Sciatic nerve (tissue), 2 donors: ENCODE measurements at regions not wholly inside any gene's neighbourhood (a gene's known extent, or its start where the extent isn't known, plus 50 kb on each side); places are given as distances from the start of the nearest gene placed in this dataset.
A peak's percentile ranks its signal among the peaks of the same experiment; 100 is the strongest.

Experiments
- ATAC-seq: fragments of 200-7000 bp; cut with Tn5 transposase; one replicate; pipeline ENCODE4 v1.9.1; 2020; ENCODE audit warnings: mild to moderate bottlenecking, moderate library complexity
- DNase-seq: peaks from one replicate; pipeline ENCODE4 v3.0.0-alpha.2; 2020; ENCODE audit warnings: low spot score
- intact Hi-C: fragments of 100-400 bp; cut with DNase I; formaldehyde crosslinking; loops from one replicate; pipeline ENCODE4 v1.14.2; 2022
- donor health status: DM: no; HTN: no; CAD: no.
- donor health status: DM: no; HTN: no; CAD: no.

GRCh38 chr12:108462686-108463085 is 52.4 kb upstream of the FICD start:
- ATAC-seq = no peak
- intact Hi-C loops = no loop called here
- DNase-seq = no peak

- ATAC-seq = no peak
- intact Hi-C loops = no loop called here
Measured at GRCh38 chr12:108461058-108461660, 53.9 kb upstream of the FICD start.

GRCh38 chr12:108459149-108459548 is 55.9 kb upstream of the FICD start:
- ATAC-seq (no peak), DNase-seq (no peak)
- intact Hi-C loops = no loop called here

More at GRCh38 chr12:108461058-108461660, 53.9 kb upstream of the FICD start:
- no peak for DNase-seq

- DNase-seq (no peak), ATAC-seq (no peak)
- intact Hi-C loops = no loop called here
Measured at GRCh38 chr12:108457734-108458361, 57.2 kb upstream of the FICD start.

- ATAC-seq = peak; percentile 53
- no peak for DNase-seq
- intact Hi-C loops = no loop called here
Measured at GRCh38 chr12:108457006-108457733, 57.9 kb upstream of the FICD start.

GRCh38 chr12:108455706-108456105 is 59.4 kb upstream of the FICD start:
- DNase-seq (no peak), ATAC-seq (peak; percentile 48)
- intact Hi-C loops = no loop called here

- intact Hi-C loops = no loop called here
- DNase-seq (no peak), ATAC-seq (no peak)
Measured at GRCh38 chr12:108454539-108455139, 60.4 kb upstream of the FICD start.

GRCh38 chr12:108449478-108449877 is 65.6 kb upstream of the FICD start:
- DNase-seq (no peak), ATAC-seq (no peak)
- intact Hi-C loops = no loop called here

- DNase-seq = no peak
- ATAC-seq = no peak
- intact Hi-C loops = no loop called here
Measured at GRCh38 chr12:108448246-108448645, 66.8 kb upstream of the FICD start.

GRCh38 chr12:108447168-108447832 is 67.8 kb upstream of the FICD start:
- intact Hi-C loops = no loop called here
- no peak for DNase-seq
- no peak for ATAC-seq

GRCh38 chr12:108446766-108447165 is 68.3 kb upstream of the FICD start:
- intact Hi-C loops = no loop called here
- ATAC-seq = no peak
- DNase-seq = no peak

GRCh38 chr12:108442910-108443309 is 72.2 kb upstream of the FICD start:
- ATAC-seq = no peak
- DNase-seq = no peak
- intact Hi-C loops = no loop called here

- no peak for DNase-seq
- intact Hi-C loops = no loop called here
- ATAC-seq = no peak
Measured at GRCh38 chr12:108442067-108442466, 73.0 kb upstream of the FICD start.

- intact Hi-C loops = no loop called here
Measured at GRCh38 chr12:108441549-108441948, 73.5 kb upstream of the FICD start.

GRCh38 chr12:108440736-108441135 is 74.3 kb upstream of the FICD start:
- DNase-seq (no peak), ATAC-seq (no peak)
- intact Hi-C loops = no loop called here

More at GRCh38 chr12:108441549-108441948, 73.5 kb upstream of the FICD start:
- DNase-seq (no peak), ATAC-seq (no peak)

GRCh38 chr12:108438667-108439066 is 76.4 kb upstream of the FICD start:
- DNase-seq = no peak
- intact Hi-C loops = no loop called here
- ATAC-seq = no peak

GRCh38 chr12:108432423-108433121 is 82.5 kb upstream of the FICD start:
- intact Hi-C loops = no loop called here
- no peak for DNase-seq
- ATAC-seq = no peak

- intact Hi-C loops = no loop called here
- ATAC-seq (no peak), DNase-seq (no peak)
Measured at GRCh38 chr12:108430926-108431325, 84.2 kb upstream of the FICD start.

GRCh38 chr12:108430245-108430644 is 84.8 kb upstream of the FICD start:
- ATAC-seq = no peak
- intact Hi-C loops = no loop called here
- no peak for DNase-seq
